ENCODE measurements at regions not wholly inside any gene's neighbourhood (a gene's known extent, or its start where the extent isn't known, plus 50 kb on each side); places are given as distances from the start of the nearest gene placed in this dataset.

DNA sequence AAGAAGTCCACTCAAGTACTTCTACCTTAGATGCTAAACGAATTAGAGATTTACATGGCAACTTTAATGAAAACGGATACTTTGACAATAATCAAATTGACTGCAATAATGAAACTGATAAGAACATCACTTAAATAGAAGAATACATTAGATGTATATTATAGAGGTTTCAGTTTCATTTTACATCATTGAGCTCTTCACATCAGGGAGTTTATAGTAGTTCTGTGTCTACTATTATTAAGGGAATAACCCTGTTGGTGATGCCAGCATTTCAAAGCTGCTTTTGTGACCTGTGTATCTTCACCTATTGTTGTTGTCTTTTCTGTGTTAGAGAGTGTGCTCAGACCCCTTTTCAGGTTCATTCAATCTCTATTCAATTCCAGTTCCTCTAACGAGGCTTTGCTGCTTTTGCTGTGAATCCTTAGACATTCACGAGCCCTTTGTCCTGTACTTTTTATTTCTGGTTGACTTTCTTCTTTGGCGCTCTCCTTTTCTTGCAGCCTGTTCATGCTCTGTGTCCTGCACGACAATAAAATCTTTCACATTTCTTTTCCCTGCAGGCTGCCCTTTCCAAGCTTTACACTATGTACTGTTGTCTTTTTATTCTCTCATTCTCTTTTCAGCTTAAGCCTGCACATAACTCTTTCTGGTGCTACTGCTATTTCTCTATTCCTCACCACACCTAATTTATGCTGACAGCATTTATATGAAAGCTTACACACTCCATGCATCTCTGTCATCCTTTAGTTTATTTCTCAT, 232.1 kb downstream of the CPE start:
- H3K27ac ChIP-seq = peak overlapping the region; percentile 87
- Mint-ChIP-seq H3K4me3 (no peak overlapping the region), H3K4me1 (peaks cover 41% of the 10 kb centered on the region), H3K27ac (peak overlapping the region; percentile 81), H3K36me3 (no peaks in the 10 kb centered on the region), H3K9me3 (peaks cover 13% of the 10 kb centered on the region), H3K27me3 (ENCODE audit: insufficient read depth, low read depth) (no peaks in the 10 kb centered on the region)
- H3K36me3 ChIP-seq = no peaks in the 10 kb centered on the region
- H3K27me3 ChIP-seq = no peaks in the 10 kb centered on the region
- H4K20me1 ChIP-seq (ENCODE audit: low read depth) = no peaks in the 10 kb centered on the region
- peaks cover 58% of the 10 kb centered on the region for H3K4me1 ChIP-seq
- peaks cover 25% of the 10 kb centered on the region for H3F3A ChIP-seq (ENCODE audit: low read depth)
- peak; percentile 12 for TF ChIP-seq EZH2phosphoT487 (IDR thresholded peaks at IDR 0.05)
- TF ChIP-seq EZH2 (IDR thresholded peaks at IDR 0.05) = no peak
- DNase-seq (ENCODE audit: low spot score) = peak; percentile 73
- peak overlapping the region; percentile 25 for H3K4me3 ChIP-seq
- no peaks in the 10 kb centered on the region for H3K9me3 ChIP-seq (ENCODE audit: low read depth)
- peak overlapping the region; percentile 72 for H3K4me2 ChIP-seq
- no peak overlapping the region for H3K9ac ChIP-seq
- H2AFZ ChIP-seq (replicated peaks) = no peak overlapping the region
- no peaks in the 10 kb centered on the region for H3K79me2 ChIP-seq (ENCODE audit: low read depth)

DNA sequence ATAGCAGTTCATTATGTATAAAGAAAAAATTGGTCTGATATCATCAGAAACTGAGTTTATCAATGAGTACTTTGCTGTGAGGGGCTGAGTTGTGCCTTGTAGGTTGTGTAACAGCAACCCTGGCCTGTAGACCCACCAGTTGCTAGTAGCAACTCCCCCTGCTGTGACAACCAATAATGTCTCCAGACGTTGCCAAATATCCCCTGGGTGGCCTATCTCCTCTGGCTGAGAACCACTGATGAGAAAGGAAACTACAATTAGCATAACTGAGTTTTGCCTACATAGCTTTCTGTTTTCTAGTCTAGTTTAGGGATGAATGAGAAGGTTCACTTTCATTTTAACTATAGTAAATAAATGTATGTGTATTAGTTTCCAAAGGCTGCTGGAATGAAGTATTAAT, 234.1 kb downstream of the CPE start:
- Histone ChIP-seq H3K27ac (no peak overlapping the region), H3K9ac (no peak overlapping the region), H3K4me3 (no peak overlapping the region), H3K36me3 (no peaks in the 10 kb centered on the region), H3K9me3 (ENCODE audit: low read depth) (no peaks in the 10 kb centered on the region), H3K4me2 (peak overlapping the region; percentile 72), H4K20me1 (ENCODE audit: low read depth) (no peaks in the 10 kb centered on the region), H3K4me1 (peaks cover 58% of the 10 kb centered on the region), H2AFZ (replicated peaks) (no peak overlapping the region), H3F3A (ENCODE audit: low read depth) (peaks cover 25% of the 10 kb centered on the region), H3K79me2 (ENCODE audit: low read depth) (no peaks in the 10 kb centered on the region), H3K27me3 (no peaks in the 10 kb centered on the region)
- Mint-ChIP-seq H3K27me3 (ENCODE audit: insufficient read depth, low read depth) (no peaks in the 10 kb centered on the region), H3K27ac (no peak overlapping the region), H3K4me3 (no peak overlapping the region), H3K9me3 (peaks cover 14% of the 10 kb centered on the region), H3K4me1 (peaks cover 41% of the 10 kb centered on the region), H3K36me3 (no peaks in the 10 kb centered on the region)
- TF ChIP-seq, protein P1, sequence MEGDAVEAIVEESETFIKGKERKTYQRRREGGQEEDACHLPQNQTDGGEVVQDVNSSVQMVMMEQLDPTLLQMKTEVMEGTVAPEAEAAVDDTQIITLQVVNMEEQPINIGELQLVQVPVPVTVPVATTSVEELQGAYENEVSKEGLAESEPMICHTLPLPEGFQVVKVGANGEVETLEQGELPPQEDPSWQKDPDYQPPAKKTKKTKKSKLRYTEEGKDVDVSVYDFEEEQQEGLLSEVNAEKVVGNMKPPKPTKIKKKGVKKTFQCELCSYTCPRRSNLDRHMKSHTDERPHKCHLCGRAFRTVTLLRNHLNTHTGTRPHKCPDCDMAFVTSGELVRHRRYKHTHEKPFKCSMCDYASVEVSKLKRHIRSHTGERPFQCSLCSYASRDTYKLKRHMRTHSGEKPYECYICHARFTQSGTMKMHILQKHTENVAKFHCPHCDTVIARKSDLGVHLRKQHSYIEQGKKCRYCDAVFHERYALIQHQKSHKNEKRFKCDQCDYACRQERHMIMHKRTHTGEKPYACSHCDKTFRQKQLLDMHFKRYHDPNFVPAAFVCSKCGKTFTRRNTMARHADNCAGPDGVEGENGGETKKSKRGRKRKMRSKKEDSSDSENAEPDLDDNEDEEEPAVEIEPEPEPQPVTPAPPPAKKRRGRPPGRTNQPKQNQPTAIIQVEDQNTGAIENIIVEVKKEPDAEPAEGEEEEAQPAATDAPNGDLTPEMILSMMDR (IDR thresholded peaks at IDR 0.05) = no peak
- no peak for TF ChIP-seq EZH2 (IDR thresholded peaks at IDR 0.05)
- TF ChIP-seq EZH2phosphoT487 (IDR thresholded peaks at IDR 0.05) = no peak
- DNase-seq (ENCODE audit: low spot score) = no peak

DNA sequence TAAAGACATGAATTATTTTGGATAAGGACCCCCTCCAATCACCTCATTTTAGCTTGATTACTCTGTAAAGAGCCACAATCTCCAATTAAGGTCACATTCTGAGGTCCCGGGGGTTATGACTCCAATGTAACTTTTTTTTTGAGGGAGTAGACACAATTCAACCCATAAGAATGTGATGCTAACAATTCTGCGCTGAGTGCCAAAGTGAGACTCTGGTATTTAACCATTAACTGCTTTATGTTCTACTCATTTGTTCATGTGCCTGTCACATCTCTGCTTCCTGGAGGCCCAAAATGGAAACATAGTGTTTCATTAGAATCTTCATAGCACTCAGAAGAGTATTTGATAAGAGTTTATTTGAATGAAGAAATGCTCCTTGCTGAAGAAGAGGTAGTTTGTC, 234.8 kb downstream of the CPE start:
- TF ChIP-seq EZH2 (IDR thresholded peaks at IDR 0.05) (no peak), EZH2phosphoT487 (IDR thresholded peaks at IDR 0.05) (no peak)
- TF ChIP-seq, protein P1 (IDR thresholded peaks at IDR 0.05) = no peak
- Histone ChIP-seq H3K27me3 (no peaks in the 10 kb centered on the region), H3K27ac (no peak overlapping the region), H2AFZ (replicated peaks) (no peak overlapping the region), H3K4me3 (no peak overlapping the region), H4K20me1 (ENCODE audit: low read depth) (no peaks in the 10 kb centered on the region), H3K36me3 (no peaks in the 10 kb centered on the region), H3F3A (ENCODE audit: low read depth) (peaks cover 25% of the 10 kb centered on the region), H3K4me2 (no peak overlapping the region), H3K9me3 (ENCODE audit: low read depth) (no peaks in the 10 kb centered on the region), H3K9ac (no peak overlapping the region), H3K79me2 (ENCODE audit: low read depth) (no peaks in the 10 kb centered on the region), H3K4me1 (peaks cover 58% of the 10 kb centered on the region)
- Mint-ChIP-seq H3K4me3 (peak overlapping the region; percentile 19), H3K36me3 (no peaks in the 10 kb centered on the region), H3K27ac (no peak overlapping the region), H3K9me3 (peaks cover 18% of the 10 kb centered on the region), H3K27me3 (ENCODE audit: insufficient read depth, low read depth) (no peaks in the 10 kb centered on the region), H3K4me1 (peaks cover 41% of the 10 kb centered on the region)
- no peak for DNase-seq (ENCODE audit: low spot score)

DNA sequence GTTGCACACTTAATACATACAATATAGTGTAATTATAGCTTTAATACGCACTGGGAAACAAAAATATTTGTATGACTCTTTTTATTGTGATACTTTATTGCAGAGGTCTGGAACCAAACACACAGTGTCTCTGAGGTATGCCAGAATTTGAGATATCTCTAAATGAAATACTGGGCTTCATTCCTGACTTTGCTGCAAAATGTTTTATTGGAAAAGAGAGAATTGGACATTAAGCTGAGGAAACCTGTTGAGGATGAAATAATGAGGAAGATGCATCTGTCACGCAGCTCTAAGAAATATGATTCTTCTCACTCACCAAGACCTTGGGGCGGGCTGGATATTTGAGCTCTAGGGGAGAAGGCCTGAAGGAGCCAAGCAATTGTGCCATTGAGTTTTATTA, 242.1 kb downstream of the CPE start:
- Mint-ChIP-seq H3K27ac (no peak overlapping the region), H3K9me3 (peaks cover 28% of the 10 kb centered on the region), H3K4me3 (no peak overlapping the region), H3K36me3 (no peaks in the 10 kb centered on the region), H3K27me3 (ENCODE audit: insufficient read depth, low read depth) (no peaks in the 10 kb centered on the region), H3K4me1 (no peaks in the 10 kb centered on the region)
- Histone ChIP-seq H3K4me3 (no peak overlapping the region), H3K4me2 (no peak overlapping the region), H2AFZ (replicated peaks) (no peak overlapping the region), H3K79me2 (ENCODE audit: low read depth) (no peaks in the 10 kb centered on the region), H3K27me3 (no peaks in the 10 kb centered on the region), H3K9ac (no peak overlapping the region), H3K36me3 (no peaks in the 10 kb centered on the region), H3F3A (ENCODE audit: low read depth) (no peaks in the 10 kb centered on the region), H4K20me1 (ENCODE audit: low read depth) (no peaks in the 10 kb centered on the region), H3K27ac (no peak overlapping the region), H3K4me1 (no peaks in the 10 kb centered on the region), H3K9me3 (ENCODE audit: low read depth) (no peaks in the 10 kb centered on the region)
- no peak for DNase-seq (ENCODE audit: low spot score)
- TF ChIP-seq, protein P1 (IDR thresholded peaks at IDR 0.05) = no peak
- TF ChIP-seq EZH2 (IDR thresholded peaks at IDR 0.05) (no peak), EZH2phosphoT487 (IDR thresholded peaks at IDR 0.05) (no peak)
